HG03139 (cell line): ENCODE measurements at regions not wholly inside any gene's neighbourhood (a gene's known extent, or its start where the extent isn't known, plus 50 kb on each side); places are given as distances from the start of the nearest gene placed in this dataset.

ENCODE experiments used
- ATAC-seq: cut with Tn5 transposase; IDR thresholded peaks from one replicate; pipeline ENCODE4 v1.9.1; 2021; ENCODE audit not compliant: unreplicated experiment

GRCh38 chr18:45467293-45467692 is 148.0 kb upstream of the SLC14A2 start:
- ATAC-seq = peak; percentile 64

GRCh38 chr18:45467945-45468344 is 147.3 kb upstream of the SLC14A2 start:
- ATAC-seq = no peak

GRCh38 chr18:45478889-45479288 is 136.4 kb upstream of the SLC14A2 start:
- no peak for ATAC-seq

GRCh38 chr18:45480219-45481015 is 134.9 kb upstream of the SLC14A2 start:
- ATAC-seq = no peak

- ATAC-seq = no peak
These were observed 133.5 kb upstream of the SLC14A2 start for GRCh38 chr18:45481821-45482220.

GRCh38 chr18:45482286-45482685 is 133.0 kb upstream of the SLC14A2 start:
- ATAC-seq = no peak

GRCh38 chr18:45487581-45487980 is 127.7 kb upstream of the SLC14A2 start:
- ATAC-seq = no peak

GRCh38 chr18:45488645-45489044 is 126.6 kb upstream of the SLC14A2 start:
- ATAC-seq = no peak

GRCh38 chr18:45493830-45494229 is 121.4 kb upstream of the SLC14A2 start:
- no peak for ATAC-seq

GRCh38 chr18:45494811-45495210 is 120.5 kb upstream of the SLC14A2 start:
- no peak for ATAC-seq

GRCh38 chr18:45496741-45497140 is 118.5 kb upstream of the SLC14A2 start:
- ATAC-seq = no peak

- no peak for ATAC-seq
These were observed 117.5 kb upstream of the SLC14A2 start for GRCh38 chr18:45497595-45498286.

- no peak for ATAC-seq
These were observed 117.0 kb upstream of the SLC14A2 start for GRCh38 chr18:45498287-45498658.

GRCh38 chr18:45503990-45504389 is 111.3 kb upstream of the SLC14A2 start:
- no peak for ATAC-seq

- ATAC-seq = no peak
These were observed 109.6 kb upstream of the SLC14A2 start for GRCh38 chr18:45505497-45506206.

- no peak for ATAC-seq
These were observed 108.3 kb upstream of the SLC14A2 start for GRCh38 chr18:45506951-45507350.

GRCh38 chr18:45509535-45509934 is 105.7 kb upstream of the SLC14A2 start:
- ATAC-seq = no peak

GRCh38 chr18:45510656-45511055 is 104.6 kb upstream of the SLC14A2 start:
- no peak for ATAC-seq

- no peak for ATAC-seq
These were observed 102.8 kb upstream of the SLC14A2 start for GRCh38 chr18:45512363-45512953.

- ATAC-seq = no peak
These were observed 98.0 kb upstream of the SLC14A2 start for GRCh38 chr18:45517181-45517741.
